Neural progenitor cell (in vitro differentiated cells): ENCODE measurements at regions not wholly inside any gene's neighbourhood (a gene's known extent, or its start where the extent isn't known, plus 50 kb on each side); places are given as distances from the start of the nearest gene placed in this dataset.

ENCODE experiments used
- EZH2phosphoT487 ChIP-seq: fragments of 200-600 bp; sonication (generic); IDR thresholded peaks from 2 replicates; pipeline ENCODE4 v1.6.1; 2017; ENCODE audit warnings: antibody characterized with exemption
- TF ChIP-seq, protein P1 (sequence below): fragments of 200-600 bp; sonication (generic); IDR thresholded peaks from 2 replicates; pipeline ENCODE4 v1.5.1; 2017; ENCODE audit warnings: antibody characterized with exemption, mild to moderate bottlenecking

DNA sequence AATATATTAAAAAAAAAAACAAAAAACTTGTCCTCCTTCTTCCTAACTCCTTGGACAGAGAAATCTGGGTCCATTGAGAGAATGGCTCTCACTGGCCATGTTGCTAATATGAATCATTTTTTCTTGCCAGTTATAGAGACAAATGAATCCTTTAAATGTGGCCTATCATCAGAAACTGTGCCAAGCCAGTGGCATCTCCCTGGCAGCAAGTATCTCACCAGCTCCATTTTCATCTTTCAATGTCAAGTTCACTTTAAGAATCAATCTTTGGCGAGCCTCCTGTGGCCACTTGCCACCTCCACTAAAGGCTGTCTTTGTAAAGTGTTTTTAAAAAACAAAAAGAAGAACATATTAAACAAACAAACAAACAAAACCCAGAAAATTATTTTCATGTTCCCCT, 202.5 kb downstream of the TUSC7 start:
- TF ChIP-seq, protein P1, sequence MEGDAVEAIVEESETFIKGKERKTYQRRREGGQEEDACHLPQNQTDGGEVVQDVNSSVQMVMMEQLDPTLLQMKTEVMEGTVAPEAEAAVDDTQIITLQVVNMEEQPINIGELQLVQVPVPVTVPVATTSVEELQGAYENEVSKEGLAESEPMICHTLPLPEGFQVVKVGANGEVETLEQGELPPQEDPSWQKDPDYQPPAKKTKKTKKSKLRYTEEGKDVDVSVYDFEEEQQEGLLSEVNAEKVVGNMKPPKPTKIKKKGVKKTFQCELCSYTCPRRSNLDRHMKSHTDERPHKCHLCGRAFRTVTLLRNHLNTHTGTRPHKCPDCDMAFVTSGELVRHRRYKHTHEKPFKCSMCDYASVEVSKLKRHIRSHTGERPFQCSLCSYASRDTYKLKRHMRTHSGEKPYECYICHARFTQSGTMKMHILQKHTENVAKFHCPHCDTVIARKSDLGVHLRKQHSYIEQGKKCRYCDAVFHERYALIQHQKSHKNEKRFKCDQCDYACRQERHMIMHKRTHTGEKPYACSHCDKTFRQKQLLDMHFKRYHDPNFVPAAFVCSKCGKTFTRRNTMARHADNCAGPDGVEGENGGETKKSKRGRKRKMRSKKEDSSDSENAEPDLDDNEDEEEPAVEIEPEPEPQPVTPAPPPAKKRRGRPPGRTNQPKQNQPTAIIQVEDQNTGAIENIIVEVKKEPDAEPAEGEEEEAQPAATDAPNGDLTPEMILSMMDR, result no peak
- TF ChIP-seq EZH2phosphoT487, result no peak
